Pancreas (tissue), 10 donors: ENCODE measurements at regions not wholly inside any gene's neighbourhood (a gene's known extent, or its start where the extent isn't known, plus 50 kb on each side); places are given as distances from the start of the nearest gene placed in this dataset.
A peak's percentile ranks its signal among the peaks of the same experiment; 100 is the strongest.

Experiments
- ATAC-seq, 4 donors: fragments of 200-7000 bp; cut with Tn5 transposase; one replicate each; pipeline versions ENCODE4 v1.8.0 to v1.9.1; 2020; ENCODE audit warnings: mild to moderate bottlenecking in 4 of 4, moderate library complexity in 4 of 4
- DNase-seq, 6 donors: peaks; one replicate each; pipeline ENCODE4 v3.0.0-alpha.2; 2020
- FAIRE-seq: peaks from 2 replicates; lab custom pipeline; 2012; peaks lifted over from hg19 to GRCh38; lab: Jason Lieb, UNC
- H3K27ac ChIP-seq, 4 donors: fragments of 200-600 bp; sonication (generic); 1 replicate in 3 of 4; 2 replicates in 1 of 4; pipeline versions ENCODE4 v1.5.0 to v1.8.0; 2020
- H3K27me3 ChIP-seq, 4 donors: fragments of 200-600 bp; one replicate each; pipeline ENCODE4 v1.8.0; 2021
- H3K36me3 ChIP-seq, 3 donors: fragments of 200-600 bp; sonication (generic) in 1 of 3; one replicate each; pipeline versions ENCODE4 v1.5.0 to v1.8.0; 2020 to 2021
- H3K4me1 ChIP-seq, 3 donors: fragments of 200-600 bp; one replicate each; pipeline ENCODE4 v1.8.0; 2021
- H3K4me3 ChIP-seq, 4 donors: fragments of 200-600 bp; sonication (generic) in 2 of 4; one replicate each; pipeline versions ENCODE4 v1.5.0 to v1.8.0; 2020 to 2021
- H3K9me3 ChIP-seq, 4 donors: fragments of 200-600 bp; one replicate each; pipeline ENCODE4 v1.8.0; 2021
- WGBS, 2 donors: extraction: QIAGEN DNeasy Blood & Tissue Kit; methylation state at CpG; one replicate each; pipeline ENCODE4 v1.1.7; 2013; 5-methylcytosine and 5-hydroxymethylcytosine counted together
- intact Hi-C, 3 donors: fragments of 100-400 bp; cut with DNase I; formaldehyde crosslinking; loops; one replicate each; pipeline versions ENCODE4 v1.11.1 to v1.14.2; 2022
- TF ChIP-seq, protein P1 (sequence below), 4 donors: fragments of 200-600 bp; sonication (generic) in 3 of 4; IDR thresholded peaks; one replicate each; pipeline versions ENCODE4 v1.5.0 to v1.8.0; 2021; ENCODE audit warnings: antibody characterized with exemption in 4 of 4
- donor health status: healthy with polysubstance abuse.
- donor health status: DM: no; HTN: no; CAD: no; lungs with moderate emphysema.
- donor health status: DM: no; HTN: no; CAD: no.
- donor health status: control.
- donor health status: control.
- donor health status: Bipolar disorder and iron deficiency.
- donor health status: DM: yes; HTN: yes; CAD: no.
- donor health status: DM: no; HTN: no; CAD: no.
- donor health status: DM: no; HTN: no; CAD: no.
- donor health status: DM: yes; HTN: yes; CAD: no.

- intact Hi-C loops, result no loop called here
- no peaks in the 10 kb centered on the region for H3K4me1 ChIP-seq
- FAIRE-seq (no peak), DNase-seq (peak in 1 of 6 donors; percentile 6), ATAC-seq (peak; percentile 77 to 89 (median 82))
- H3K36me3 ChIP-seq, result no peaks in the 10 kb centered on the region
- no peaks in the 10 kb centered on the region for H3K27me3 ChIP-seq
- H3K4me3 ChIP-seq, result no peak overlapping the region
- TF ChIP-seq, protein P1, sequence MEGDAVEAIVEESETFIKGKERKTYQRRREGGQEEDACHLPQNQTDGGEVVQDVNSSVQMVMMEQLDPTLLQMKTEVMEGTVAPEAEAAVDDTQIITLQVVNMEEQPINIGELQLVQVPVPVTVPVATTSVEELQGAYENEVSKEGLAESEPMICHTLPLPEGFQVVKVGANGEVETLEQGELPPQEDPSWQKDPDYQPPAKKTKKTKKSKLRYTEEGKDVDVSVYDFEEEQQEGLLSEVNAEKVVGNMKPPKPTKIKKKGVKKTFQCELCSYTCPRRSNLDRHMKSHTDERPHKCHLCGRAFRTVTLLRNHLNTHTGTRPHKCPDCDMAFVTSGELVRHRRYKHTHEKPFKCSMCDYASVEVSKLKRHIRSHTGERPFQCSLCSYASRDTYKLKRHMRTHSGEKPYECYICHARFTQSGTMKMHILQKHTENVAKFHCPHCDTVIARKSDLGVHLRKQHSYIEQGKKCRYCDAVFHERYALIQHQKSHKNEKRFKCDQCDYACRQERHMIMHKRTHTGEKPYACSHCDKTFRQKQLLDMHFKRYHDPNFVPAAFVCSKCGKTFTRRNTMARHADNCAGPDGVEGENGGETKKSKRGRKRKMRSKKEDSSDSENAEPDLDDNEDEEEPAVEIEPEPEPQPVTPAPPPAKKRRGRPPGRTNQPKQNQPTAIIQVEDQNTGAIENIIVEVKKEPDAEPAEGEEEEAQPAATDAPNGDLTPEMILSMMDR (IDR thresholded peaks at IDR 0.05), result no peak
- no peak overlapping the region for H3K27ac ChIP-seq
- H3K9me3 ChIP-seq, result no peaks in the 10 kb centered on the region
Measured at GRCh38 chr4:92059615-92060014, 244.2 kb upstream of the GRID2 start.

GRCh38 chr4:92060333-92060732 lies 243.4 kb upstream of the GRID2 start:
- Histone ChIP-seq H3K9me3 (no peaks in the 10 kb centered on the region), H3K4me3 (no peak overlapping the region), H3K36me3 (no peaks in the 10 kb centered on the region), H3K27ac (no peak overlapping the region), H3K27me3 (no peaks in the 10 kb centered on the region), H3K4me1 (no peaks in the 10 kb centered on the region)
- 49 to 66% methylated on average over 2 of the region's 2 CpGs for WGBS, 2 donors
- DNase-seq (no peak), FAIRE-seq (no peak), ATAC-seq (no peak)
- intact Hi-C loops, result no loop called here
- TF ChIP-seq, protein P1 (IDR thresholded peaks at IDR 0.05), result no peak

DNA sequence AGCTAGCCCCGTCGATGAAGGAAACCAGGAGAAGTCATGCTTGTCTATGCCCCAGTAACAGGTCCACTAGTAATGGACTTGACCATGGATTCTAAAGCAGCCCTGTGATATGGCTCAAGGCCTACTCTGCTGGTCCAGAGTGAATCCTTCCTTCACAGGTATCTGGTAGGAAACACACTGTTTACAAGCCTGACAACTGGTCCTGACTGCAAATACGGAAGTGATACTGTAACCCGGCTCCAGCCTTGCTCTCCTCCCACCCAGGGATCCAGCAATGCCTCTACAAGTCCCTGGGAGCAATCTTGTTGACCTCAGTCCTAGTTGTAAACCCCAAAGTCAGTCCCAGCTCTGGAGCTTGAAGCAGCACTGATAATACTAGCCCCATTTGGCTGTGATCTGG lies 239.2 kb upstream of the GRID2 start:
- FAIRE-seq (no peak), DNase-seq (no peak), ATAC-seq (no peak)
- Histone ChIP-seq H3K36me3 (no peaks in the 10 kb centered on the region), H3K27me3 (no peaks in the 10 kb centered on the region), H3K9me3 (no peaks in the 10 kb centered on the region), H3K4me1 (peaks cover 0 to 4% (median 0%) of the 10 kb centered on the region in 3 donors), H3K27ac (no peak overlapping the region), H3K4me3 (no peak overlapping the region)
- TF ChIP-seq, protein P1 (IDR thresholded peaks at IDR 0.05), result no peak
- intact Hi-C loops, result no loop called here
- 77 to 80% methylated on average over 4 of the region's 4 CpGs for WGBS, 2 donors

GRCh38 chr4:92066485-92066884 lies 237.3 kb upstream of the GRID2 start:
- intact Hi-C loops, result no loop called here
- no peak for FAIRE-seq
- ATAC-seq, result peak; percentile 76 to 94 (median 86)
- Histone ChIP-seq H3K4me3 (no peak overlapping the region), H3K27ac (no peak overlapping the region), H3K4me1 (peaks cover 0 to 4% (median 0%) of the 10 kb centered on the region in 3 donors), H3K27me3 (no peaks in the 10 kb centered on the region), H3K9me3 (no peaks in the 10 kb centered on the region), H3K36me3 (no peaks in the 10 kb centered on the region)
- TF ChIP-seq, protein P1 (IDR thresholded peaks at IDR 0.05), result no peak
- peak in 3 of 6 donors; percentile 24 to 43 (median 24) for DNase-seq

DNA sequence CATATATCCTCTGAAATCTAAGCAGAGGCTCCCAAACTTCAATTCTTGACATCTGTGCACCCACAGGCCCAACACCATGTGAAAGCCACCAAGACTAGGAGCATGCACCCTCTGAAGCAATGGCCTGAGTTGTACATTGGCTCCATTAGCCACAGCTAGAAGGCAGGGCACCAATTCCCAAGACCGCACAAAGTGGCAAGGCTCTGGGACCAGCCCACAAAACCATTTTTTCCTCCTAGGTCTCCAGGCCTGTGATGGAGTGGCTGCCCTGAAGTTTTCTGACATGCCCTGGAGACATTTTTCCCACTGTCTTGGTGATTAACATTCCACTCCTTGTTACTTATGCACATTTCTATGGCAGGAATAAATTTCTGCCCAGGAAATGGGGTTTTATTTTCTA lies 232.2 kb upstream of the GRID2 start:
- TF ChIP-seq, protein P1 (IDR thresholded peaks at IDR 0.05), result no peak
- DNase-seq (no peak), ATAC-seq (no peak), FAIRE-seq (no peak)
- H3K4me1 ChIP-seq, result peaks cover 0 to under 1% (median 0%) of the 10 kb centered on the region in 3 donors
- 100% methylated on average over 1 of the region's 1 CpG for WGBS, 2 donors
- no peak overlapping the region for H3K27ac ChIP-seq
- no peaks in the 10 kb centered on the region for H3K36me3 ChIP-seq
- H3K9me3 ChIP-seq, result no peaks in the 10 kb centered on the region
- H3K27me3 ChIP-seq, result no peaks in the 10 kb centered on the region
- no peak overlapping the region for H3K4me3 ChIP-seq
- intact Hi-C loops, result no loop called here
